ENCODE measurements at regions not wholly inside any gene's neighbourhood (a gene's known extent, or its start where the extent isn't known, plus 50 kb on each side); places are given as distances from the start of the nearest gene placed in this dataset.

DNA sequence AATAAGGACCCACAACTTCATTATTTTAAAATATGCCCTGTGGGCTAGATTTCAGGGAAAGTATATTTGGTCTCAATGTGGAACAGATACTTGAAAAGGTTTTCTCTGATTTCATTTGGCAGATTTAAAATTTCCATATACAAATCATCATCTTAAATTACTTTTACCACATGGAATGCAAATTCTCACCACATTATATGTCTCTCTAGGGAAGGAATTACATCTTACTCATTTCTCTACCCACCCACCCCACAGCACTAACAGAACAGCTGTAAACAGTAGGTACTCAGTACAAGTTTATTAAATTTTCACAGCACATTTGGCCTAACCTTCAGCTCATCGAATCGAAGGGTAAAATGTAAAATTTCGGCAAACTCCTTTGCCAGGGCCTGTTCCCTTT, 104.0 kb downstream of the CYRIA start:
- TF ChIP-seq, protein P1, sequence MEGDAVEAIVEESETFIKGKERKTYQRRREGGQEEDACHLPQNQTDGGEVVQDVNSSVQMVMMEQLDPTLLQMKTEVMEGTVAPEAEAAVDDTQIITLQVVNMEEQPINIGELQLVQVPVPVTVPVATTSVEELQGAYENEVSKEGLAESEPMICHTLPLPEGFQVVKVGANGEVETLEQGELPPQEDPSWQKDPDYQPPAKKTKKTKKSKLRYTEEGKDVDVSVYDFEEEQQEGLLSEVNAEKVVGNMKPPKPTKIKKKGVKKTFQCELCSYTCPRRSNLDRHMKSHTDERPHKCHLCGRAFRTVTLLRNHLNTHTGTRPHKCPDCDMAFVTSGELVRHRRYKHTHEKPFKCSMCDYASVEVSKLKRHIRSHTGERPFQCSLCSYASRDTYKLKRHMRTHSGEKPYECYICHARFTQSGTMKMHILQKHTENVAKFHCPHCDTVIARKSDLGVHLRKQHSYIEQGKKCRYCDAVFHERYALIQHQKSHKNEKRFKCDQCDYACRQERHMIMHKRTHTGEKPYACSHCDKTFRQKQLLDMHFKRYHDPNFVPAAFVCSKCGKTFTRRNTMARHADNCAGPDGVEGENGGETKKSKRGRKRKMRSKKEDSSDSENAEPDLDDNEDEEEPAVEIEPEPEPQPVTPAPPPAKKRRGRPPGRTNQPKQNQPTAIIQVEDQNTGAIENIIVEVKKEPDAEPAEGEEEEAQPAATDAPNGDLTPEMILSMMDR (IDR thresholded peaks at IDR 0.05) = no peak
- TF ChIP-seq POLR2A (IDR thresholded peaks at IDR 0.05) (no peak), POLR2AphosphoS5 (IDR thresholded peaks at IDR 0.05) (no peak), EP300 (IDR thresholded peaks at IDR 0.05) (no peak)

Data from gastroesophageal sphincter (tissue), 3 donors.